WTC11 (cell line): ENCODE measurements at regions not wholly inside any gene's neighbourhood (a gene's known extent, or its start where the extent isn't known, plus 50 kb on each side); places are given as distances from the start of the nearest gene placed in this dataset.

Experiments
- ATF3 ChIP-seq: sonication (generic); formaldehyde crosslinking; conservative IDR thresholded peaks from 2 replicates; pipeline ENCODE4 v1.8.1; 2022; ENCODE audit warnings: mild to moderate bottlenecking, missing genetic modification reagents
- CREB1 ChIP-seq: sonication (generic); formaldehyde crosslinking; IDR thresholded peaks from 2 replicates; pipeline ENCODE4 v1.8.0; 2023; ENCODE audit warnings: mild to moderate bottlenecking, missing genetic modification reagents
- NR2C2 ChIP-seq: sonication (generic); formaldehyde crosslinking; IDR thresholded peaks from 2 replicates; pipeline ENCODE4 v1.8.0; 2022; ENCODE audit warnings: mild to moderate bottlenecking, missing genetic modification reagents
- NR3C1 ChIP-seq: sonication (generic); formaldehyde crosslinking; conservative IDR thresholded peaks from 2 replicates; pipeline ENCODE4 v1.8.1; 2023; ENCODE audit warnings: low read depth, mild to moderate bottlenecking, missing genetic modification reagents
- PRDM15 ChIP-seq: sonication (generic); formaldehyde crosslinking; IDR thresholded peaks from 2 replicates; pipeline ENCODE4 v1.8.0; 2022; ENCODE audit warnings: missing genetic modification reagents
- RELA ChIP-seq: sonication (generic); formaldehyde crosslinking; IDR thresholded peaks from 2 replicates; pipeline ENCODE4 v1.8.1; 2022; ENCODE audit warnings: missing genetic modification reagents, mild to moderate bottlenecking, borderline replicate concordance
- TF ChIP-seq, protein P1 (sequence below): fragments of 200-600 bp; IDR thresholded peaks from 2 replicates; pipeline ENCODE4 v1.8.0; 2022; ENCODE audit warnings: antibody characterized with exemption
- TF ChIP-seq, protein P2 (sequence below): fragments of 250-450 bp; sonication (Bioruptor Pico); conservative IDR thresholded peaks from 2 replicates; pipeline ENCODE4 v1.9.0; 2021; ENCODE audit warnings: mild to moderate bottlenecking
- TF ChIP-seq, protein P3 (sequence below): sonication (generic); formaldehyde crosslinking; IDR thresholded peaks from 2 replicates; pipeline ENCODE4 v1.8.1; 2022; ENCODE audit warnings: mild to moderate bottlenecking, moderate library complexity, missing genetic modification reagents
- TF ChIP-seq, protein P4 (sequence below): fragments of 250-450 bp; sonication (Bioruptor Pico); IDR thresholded peaks from 2 replicates; pipeline ENCODE4 v2.1.2; 2022; ENCODE audit warnings: mild to moderate bottlenecking, moderate library complexity
- TF ChIP-seq, protein P5 (sequence below): sonication (generic); formaldehyde crosslinking; IDR thresholded peaks from 2 replicates; pipeline ENCODE4 v1.8.1; 2023; ENCODE audit warnings: mild to moderate bottlenecking, missing genetic modification reagents, moderate library complexity

GRCh38 chr12:71239731-71240130 is 81.9 kb upstream of the TSPAN8 start:
- TF ChIP-seq, protein P1, sequence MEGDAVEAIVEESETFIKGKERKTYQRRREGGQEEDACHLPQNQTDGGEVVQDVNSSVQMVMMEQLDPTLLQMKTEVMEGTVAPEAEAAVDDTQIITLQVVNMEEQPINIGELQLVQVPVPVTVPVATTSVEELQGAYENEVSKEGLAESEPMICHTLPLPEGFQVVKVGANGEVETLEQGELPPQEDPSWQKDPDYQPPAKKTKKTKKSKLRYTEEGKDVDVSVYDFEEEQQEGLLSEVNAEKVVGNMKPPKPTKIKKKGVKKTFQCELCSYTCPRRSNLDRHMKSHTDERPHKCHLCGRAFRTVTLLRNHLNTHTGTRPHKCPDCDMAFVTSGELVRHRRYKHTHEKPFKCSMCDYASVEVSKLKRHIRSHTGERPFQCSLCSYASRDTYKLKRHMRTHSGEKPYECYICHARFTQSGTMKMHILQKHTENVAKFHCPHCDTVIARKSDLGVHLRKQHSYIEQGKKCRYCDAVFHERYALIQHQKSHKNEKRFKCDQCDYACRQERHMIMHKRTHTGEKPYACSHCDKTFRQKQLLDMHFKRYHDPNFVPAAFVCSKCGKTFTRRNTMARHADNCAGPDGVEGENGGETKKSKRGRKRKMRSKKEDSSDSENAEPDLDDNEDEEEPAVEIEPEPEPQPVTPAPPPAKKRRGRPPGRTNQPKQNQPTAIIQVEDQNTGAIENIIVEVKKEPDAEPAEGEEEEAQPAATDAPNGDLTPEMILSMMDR = no peak
- TF ChIP-seq, protein P2, sequence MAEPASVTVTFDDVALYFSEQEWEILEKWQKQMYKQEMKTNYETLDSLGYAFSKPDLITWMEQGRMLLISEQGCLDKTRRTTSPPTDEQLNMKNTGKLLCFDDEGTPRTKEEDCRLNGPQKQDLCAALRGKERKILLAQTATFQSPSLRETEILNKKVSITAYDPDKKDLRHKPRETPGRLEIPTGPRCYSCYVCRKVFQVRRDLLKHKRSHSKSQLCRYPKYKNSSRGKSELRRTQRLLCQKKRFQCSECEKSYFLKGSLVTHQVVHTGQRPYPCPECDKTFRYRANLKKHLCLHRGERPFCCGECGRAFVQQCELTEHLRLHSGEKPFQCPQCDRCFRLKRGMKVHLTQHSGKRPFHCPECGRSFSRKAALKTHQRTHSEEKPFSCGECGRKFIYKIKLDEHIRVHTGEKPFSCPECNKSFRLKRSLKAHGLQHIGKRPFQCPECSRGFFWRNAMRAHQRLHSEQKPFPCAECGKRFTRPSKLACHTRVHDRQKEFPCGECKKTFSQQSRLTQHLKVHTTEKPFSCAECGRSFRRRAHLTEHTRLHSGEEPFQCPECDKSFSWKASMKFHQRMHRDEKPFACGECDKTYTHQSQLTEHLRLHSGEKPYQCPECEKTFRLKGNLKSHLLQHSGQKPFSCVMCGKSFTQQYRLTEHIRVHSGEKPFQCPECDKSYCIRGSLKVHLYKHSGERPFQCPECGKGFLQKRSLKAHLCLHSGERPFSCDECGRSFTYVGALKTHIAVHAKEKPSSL (CRISPR knock-in tag) = no peak
- TF ChIP-seq, protein P3, sequence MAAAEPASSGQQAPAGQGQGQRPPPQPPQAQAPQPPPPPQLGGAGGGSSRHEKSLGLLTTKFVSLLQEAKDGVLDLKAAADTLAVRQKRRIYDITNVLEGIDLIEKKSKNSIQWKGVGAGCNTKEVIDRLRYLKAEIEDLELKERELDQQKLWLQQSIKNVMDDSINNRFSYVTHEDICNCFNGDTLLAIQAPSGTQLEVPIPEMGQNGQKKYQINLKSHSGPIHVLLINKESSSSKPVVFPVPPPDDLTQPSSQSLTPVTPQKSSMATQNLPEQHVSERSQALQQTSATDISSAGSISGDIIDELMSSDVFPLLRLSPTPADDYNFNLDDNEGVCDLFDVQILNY = no peak
- TF ChIP-seq, protein P4, sequence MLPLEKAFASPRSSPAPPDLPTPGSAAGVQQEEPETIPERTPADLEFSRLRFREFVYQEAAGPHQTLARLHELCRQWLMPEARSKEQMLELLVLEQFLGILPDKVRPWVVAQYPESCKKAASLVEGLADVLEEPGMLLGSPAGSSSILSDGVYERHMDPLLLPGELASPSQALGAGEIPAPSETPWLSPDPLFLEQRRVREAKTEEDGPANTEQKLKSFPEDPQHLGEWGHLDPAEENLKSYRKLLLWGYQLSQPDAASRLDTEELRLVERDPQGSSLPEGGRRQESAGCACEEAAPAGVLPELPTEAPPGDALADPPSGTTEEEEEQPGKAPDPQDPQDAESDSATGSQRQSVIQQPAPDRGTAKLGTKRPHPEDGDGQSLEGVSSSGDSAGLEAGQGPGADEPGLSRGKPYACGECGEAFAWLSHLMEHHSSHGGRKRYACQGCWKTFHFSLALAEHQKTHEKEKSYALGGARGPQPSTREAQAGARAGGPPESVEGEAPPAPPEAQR (CRISPR knock-in tag) = no peak
- TF ChIP-seq RELA (no peak), NR2C2 (CRISPR knock-in tag) (no peak), NR3C1 (CRISPR knock-in tag) (no peak), ATF3 (CRISPR knock-in tag) (no peak), CREB1 (CRISPR knock-in tag) (no peak), PRDM15 (no peak)
- TF ChIP-seq, protein P5, sequence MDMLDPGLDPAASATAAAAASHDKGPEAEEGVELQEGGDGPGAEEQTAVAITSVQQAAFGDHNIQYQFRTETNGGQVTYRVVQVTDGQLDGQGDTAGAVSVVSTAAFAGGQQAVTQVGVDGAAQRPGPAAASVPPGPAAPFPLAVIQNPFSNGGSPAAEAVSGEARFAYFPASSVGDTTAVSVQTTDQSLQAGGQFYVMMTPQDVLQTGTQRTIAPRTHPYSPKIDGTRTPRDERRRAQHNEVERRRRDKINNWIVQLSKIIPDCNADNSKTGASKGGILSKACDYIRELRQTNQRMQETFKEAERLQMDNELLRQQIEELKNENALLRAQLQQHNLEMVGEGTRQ = no peak
